GDM1 (cell line): ENCODE measurements at regions not wholly inside any gene's neighbourhood (a gene's known extent, or its start where the extent isn't known, plus 50 kb on each side); places are given as distances from the start of the nearest gene placed in this dataset.

ENCODE experiments used
- DNase-seq: peaks from one replicate; lab custom pipeline; 2025; lab: John Stamatoyannopoulos, UW

GRCh38 chr3:3241596-3241995, 62.1 kb upstream of the CRBN start:
- no peak for DNase-seq

- no peak for DNase-seq
Measured at GRCh38 chr3:3240986-3241385, 61.5 kb upstream of the CRBN start.

GRCh38 chr3:3237979-3238378, 58.5 kb upstream of the CRBN start:
- no peak for DNase-seq

GRCh38 chr3:3232251-3232650, 52.8 kb upstream of the CRBN start:
- DNase-seq = no peak
